NAMALWA (cell line): ENCODE measurements at regions not wholly inside any gene's neighbourhood (a gene's known extent, or its start where the extent isn't known, plus 50 kb on each side); places are given as distances from the start of the nearest gene placed in this dataset.
"Not testable (repeated sequence)": the region's sequence is repeated elsewhere in the genome, so short reads cannot be mapped to it uniquely, and the experiment has no call there.

ENCODE experiments used
- DNase-seq: peaks from one replicate; pipeline ENCODE4 v3.0.0-alpha.2; 2015; ENCODE audit warnings: low spot score

- DNase-seq, result not testable (repeated sequence)
Observed at GRCh38 chr16:52104993-52105392, 441.9 kb downstream of the TOX3 start.

- no peak for DNase-seq
Observed at GRCh38 chr16:52103791-52104190, 443.2 kb downstream of the TOX3 start.

GRCh38 chr16:52101246-52101645, 445.7 kb downstream of the TOX3 start:
- DNase-seq, result no peak

DNA sequence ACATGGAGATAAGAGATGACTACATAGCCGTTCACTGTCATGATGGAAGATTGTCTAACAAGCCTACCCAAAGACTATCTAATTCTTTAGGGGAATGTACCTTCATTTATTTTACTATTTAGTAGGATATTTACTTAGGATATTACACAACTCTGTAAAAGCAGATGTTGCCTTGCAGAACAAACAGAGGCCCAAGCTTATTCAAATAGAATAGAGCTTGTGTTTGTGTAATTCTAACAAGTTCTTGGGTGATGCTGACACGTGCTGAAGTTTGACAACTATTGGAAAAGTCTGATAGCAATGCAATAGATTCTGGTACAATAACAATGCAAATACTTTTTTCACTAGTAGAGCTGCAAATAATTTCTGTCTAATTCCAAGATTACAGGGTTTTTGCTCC, 447.6 kb downstream of the TOX3 start:
- DNase-seq, result no peak

DNA sequence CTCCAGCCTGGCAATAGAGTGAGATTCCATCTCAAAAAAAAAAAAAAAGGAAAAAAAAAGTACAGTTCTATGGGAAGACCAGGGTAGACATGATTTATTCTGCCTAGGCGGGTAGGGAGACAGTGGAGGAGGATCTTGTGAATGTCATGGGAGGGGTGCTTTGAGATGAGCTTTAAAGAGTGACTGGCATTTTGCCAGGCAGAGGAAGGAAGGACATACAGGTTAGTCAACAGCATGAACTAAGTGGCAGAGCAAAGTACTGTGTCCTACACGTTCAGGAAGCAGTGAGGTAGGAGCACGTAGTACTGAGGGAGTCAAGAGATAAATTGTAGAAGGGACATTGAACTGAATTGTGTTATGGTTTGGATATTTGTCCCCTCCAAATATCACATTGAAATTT, 451.5 kb downstream of the TOX3 start:
- DNase-seq, result no peak

DNA sequence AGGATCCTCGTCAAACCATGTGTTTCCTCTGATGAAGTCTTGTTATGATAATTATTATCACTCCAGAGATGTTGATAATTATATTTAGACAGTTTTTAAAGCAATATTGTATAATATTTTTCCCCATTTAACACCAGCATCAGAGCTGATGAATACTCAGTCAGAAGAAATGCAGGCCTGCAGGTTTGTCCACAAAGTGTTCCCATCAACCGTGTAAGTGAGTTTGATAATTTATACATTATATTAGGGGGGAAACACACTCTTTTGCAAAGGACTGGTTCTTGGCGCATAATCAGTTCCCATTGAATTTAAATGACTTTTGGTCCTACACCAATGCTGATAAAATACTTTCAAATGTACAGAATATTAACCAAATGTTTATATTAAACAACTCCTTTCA, 454.8 kb downstream of the TOX3 start:
- DNase-seq, result no peak

DNA sequence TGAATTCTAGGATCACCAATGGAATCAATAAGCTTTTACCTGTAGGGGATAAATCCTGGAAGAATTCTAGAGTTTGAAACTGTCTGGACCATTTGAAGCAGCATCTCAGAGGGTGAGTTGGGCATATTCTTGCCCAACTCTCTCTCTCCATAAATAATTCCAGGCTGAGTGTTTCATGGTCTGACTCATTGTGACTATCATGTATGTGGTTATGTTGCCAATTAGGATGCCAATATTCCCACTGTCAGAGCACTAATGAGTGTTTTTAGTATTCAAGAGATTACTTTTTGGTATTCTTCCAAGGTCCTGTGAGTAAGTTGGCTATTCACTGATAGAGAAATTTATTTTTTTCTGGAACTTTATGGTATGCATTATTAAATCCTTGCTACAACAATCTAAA, 456.9 kb downstream of the TOX3 start:
- DNase-seq, result no peak

DNA sequence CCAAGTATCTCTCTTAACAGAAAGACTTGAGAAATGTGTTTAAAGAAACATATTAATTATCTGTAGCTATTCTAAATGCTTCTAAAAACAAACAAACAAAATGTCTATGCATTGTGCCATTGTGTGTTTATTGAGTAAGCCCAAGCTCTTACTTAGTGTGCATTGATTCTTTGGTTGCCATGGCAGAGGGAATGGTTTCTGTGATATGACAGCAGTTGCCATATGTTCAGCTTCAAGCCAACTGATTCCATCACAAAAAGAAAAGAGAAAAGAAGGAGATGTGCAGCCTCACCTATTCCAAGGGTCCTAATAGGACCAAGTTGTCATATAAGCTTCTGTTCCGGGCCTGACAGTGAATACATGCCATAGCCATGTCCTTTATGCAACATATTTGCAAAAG, 457.5 kb downstream of the TOX3 start:
- DNase-seq, result no peak

DNA sequence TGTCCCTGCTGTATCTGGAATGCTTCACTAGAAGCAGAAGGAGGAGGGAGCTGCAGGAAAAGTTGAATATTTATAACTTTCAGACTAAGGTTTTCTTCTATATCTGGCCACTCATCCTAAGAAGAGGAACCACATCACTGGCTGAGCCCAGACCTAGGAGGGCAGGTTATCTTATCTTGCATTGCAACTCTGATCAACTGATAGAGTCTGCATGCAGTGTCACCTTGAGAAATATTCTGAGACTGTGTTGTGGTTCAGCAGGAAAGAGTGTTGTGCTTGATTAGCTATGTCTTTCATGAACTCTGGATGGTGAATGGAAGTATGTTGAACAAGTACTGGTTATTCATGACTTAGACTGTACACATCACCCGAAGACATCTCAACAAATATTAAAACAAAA, 460.0 kb downstream of the TOX3 start:
- DNase-seq, result no peak

DNA sequence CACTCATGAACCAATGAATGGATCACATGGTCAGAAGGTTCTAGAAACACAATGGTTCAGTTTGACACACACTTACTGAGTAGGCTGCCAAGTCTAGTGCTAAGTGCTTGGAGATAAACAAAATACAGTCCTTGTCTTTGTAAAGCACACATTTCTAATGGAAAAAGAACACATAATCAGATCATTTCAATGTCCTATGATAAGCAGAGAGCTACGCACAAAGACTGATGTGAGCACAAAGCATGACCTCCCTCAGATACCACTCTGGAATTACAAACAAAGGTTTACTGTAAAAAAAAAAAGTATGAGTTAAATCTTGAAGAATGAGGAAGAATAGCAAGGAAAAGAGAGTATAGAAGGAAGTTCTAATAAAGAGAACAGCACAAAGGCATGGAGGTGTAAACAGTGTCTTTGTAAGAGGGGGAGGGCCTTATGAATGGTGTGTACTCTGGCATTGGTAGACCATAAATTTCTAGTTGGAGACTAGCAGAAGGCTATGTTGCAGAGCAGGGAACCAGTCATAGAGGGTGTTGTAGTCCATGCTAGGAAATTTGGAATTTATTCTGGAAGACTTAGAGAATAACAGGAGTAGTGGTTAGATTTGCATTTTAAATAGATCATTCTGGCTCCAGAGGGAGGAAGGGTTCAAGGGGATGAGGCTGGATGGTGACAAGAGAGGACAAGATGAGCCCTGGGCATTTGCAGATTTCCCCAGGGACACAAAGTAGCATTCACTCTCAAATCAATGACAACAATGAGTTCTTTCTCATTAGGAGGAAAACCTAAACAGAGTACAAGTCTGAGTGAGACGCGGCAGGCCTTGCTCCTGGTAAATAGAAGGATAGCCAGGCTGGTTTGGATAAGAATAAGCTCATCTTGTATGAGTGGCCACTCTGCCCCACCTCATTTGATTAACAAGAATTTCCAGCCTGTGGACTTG, 468.0 kb downstream of the TOX3 start:
- no peak for DNase-seq

GRCh38 chr16:52077607-52078006, 469.3 kb downstream of the TOX3 start:
- no peak for DNase-seq

GRCh38 chr16:52076801-52077201, 470.1 kb downstream of the TOX3 start:
- DNase-seq, result no peak

GRCh38 chr16:52076332-52076731, 470.6 kb downstream of the TOX3 start:
- DNase-seq, result no peak

DNA sequence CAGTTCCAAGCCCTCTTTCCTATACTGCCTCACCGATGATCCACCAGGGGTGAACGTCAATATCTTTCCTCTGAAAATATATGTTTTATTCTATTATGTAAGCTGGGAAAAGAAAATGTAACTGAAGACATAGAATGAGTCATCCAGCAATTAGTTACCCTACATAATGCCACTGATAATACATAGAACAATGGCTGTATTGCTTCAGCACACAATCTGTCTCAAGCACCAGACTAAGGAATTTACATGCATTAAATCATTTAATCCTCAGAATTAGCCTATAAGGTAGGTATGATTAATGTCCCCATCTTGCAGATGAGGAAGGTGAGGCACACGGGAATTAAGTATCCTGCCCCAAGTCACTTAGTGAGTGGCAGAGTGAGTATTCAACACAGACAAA, 472.8 kb downstream of the TOX3 start:
- no peak for DNase-seq

- DNase-seq, result no peak
Observed at GRCh38 chr16:52073024-52073423, 473.9 kb downstream of the TOX3 start.

- no peak for DNase-seq
Observed at GRCh38 chr16:52071101-52071500, 475.8 kb downstream of the TOX3 start.

- no peak for DNase-seq
Observed at GRCh38 chr16:52070341-52071057, 476.4 kb downstream of the TOX3 start.

- no peak for DNase-seq
Observed at GRCh38 chr16:52069866-52070265, 477.1 kb downstream of the TOX3 start.

DNA sequence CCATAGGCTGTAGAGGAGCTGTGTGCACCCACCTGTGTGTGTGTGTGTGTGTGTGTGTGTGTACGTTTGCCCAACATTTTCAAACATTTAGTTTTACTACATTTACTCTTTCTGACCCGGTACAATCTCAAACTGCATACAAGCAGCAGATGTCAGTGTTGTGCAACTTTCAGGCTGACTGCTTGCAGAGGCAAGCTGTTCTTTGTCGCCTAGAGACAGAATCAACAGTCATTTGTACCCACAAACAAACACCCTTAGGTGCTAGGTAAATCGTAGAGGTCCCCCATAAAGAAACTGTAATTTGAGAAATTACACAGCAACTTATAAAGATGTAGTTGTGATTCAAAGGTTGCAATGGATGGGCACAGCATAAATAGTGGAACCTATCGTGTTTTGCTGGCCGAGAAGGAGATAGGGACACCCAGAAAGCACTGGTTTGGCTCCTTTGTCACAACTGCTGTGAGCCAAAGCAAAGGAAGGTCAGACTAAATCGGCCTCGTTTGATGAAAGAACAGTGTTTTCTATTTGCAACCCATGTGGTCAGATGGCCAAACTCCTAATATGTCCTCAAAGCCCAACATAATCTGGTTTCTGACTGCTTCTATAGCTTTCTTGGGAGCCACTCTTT, 478.4 kb downstream of the TOX3 start:
- DNase-seq, result peak; percentile 35

GRCh38 chr16:52066962-52067361, 480.0 kb downstream of the TOX3 start:
- no peak for DNase-seq

GRCh38 chr16:52056259-52056658, 490.7 kb downstream of the TOX3 start:
- DNase-seq, result no peak

DNA sequence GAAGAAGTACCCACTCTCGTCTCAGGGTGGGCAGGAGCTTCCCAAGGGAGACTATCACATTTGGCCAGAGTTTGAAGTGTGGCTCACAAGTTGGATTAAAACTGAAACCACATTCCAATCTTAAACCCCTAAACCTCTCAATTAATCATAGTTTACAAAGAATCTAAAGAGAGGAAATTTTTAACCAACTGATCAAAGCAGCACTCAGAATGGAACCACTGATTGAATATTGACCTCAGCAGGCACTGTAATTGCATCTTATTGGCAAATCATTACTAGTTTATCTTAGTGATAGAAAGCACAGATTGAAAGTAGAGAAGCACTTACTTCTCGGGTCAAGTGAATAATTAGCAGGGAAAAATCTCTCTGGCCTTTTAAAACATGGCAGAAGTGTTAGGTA, 491.6 kb downstream of the TOX3 start:
- no peak for DNase-seq

- DNase-seq, result no peak
Observed at GRCh38 chr16:52054326-52054725, 492.6 kb downstream of the TOX3 start.
